ENCODE measurements at regions not wholly inside any gene's neighbourhood (a gene's known extent, or its start where the extent isn't known, plus 50 kb on each side); places are given as distances from the start of the nearest gene placed in this dataset.

GRCh38 chr5:98500811-98501210, 272.7 kb upstream of the RGMB start:
- TF ChIP-seq, protein P1, sequence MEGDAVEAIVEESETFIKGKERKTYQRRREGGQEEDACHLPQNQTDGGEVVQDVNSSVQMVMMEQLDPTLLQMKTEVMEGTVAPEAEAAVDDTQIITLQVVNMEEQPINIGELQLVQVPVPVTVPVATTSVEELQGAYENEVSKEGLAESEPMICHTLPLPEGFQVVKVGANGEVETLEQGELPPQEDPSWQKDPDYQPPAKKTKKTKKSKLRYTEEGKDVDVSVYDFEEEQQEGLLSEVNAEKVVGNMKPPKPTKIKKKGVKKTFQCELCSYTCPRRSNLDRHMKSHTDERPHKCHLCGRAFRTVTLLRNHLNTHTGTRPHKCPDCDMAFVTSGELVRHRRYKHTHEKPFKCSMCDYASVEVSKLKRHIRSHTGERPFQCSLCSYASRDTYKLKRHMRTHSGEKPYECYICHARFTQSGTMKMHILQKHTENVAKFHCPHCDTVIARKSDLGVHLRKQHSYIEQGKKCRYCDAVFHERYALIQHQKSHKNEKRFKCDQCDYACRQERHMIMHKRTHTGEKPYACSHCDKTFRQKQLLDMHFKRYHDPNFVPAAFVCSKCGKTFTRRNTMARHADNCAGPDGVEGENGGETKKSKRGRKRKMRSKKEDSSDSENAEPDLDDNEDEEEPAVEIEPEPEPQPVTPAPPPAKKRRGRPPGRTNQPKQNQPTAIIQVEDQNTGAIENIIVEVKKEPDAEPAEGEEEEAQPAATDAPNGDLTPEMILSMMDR (conservative IDR thresholded peaks at IDR 0.05): no peak
- no peak for TF ChIP-seq ZFX (IDR thresholded peaks at IDR 0.05)

Data from C4-2B (cell line).